Adipocyte (in vitro differentiated cells): ENCODE measurements at regions not wholly inside any gene's neighbourhood (a gene's known extent, or its start where the extent isn't known, plus 50 kb on each side); places are given as distances from the start of the nearest gene placed in this dataset.
"Not testable (repeated sequence)": the region's sequence is repeated elsewhere in the genome, so short reads cannot be mapped to it uniquely, and the experiment has no call there.

Experiments
- DNase-seq: peaks from one replicate; pipeline ENCODE4 v3.0.0-alpha.2; 2015; ENCODE audit warnings: low read depth
- H3K27me3 ChIP-seq: replicated peaks from 2 replicates; pipeline ENCODE4 v1.7.0; 2013; ENCODE audit warnings: mild to moderate bottlenecking, low read length, moderate library complexity; ENCODE audit not compliant: control insufficient read depth, insufficient read depth
- H3K36me3 ChIP-seq: 2 replicates; pipeline ENCODE4 v1.7.0; 2013; ENCODE audit warnings: low read length, mild to moderate bottlenecking, moderate library complexity; ENCODE audit not compliant: control insufficient read depth, insufficient read depth, severe bottlenecking
- H3K4me1 ChIP-seq: 2 replicates; pipeline ENCODE4 v1.7.0; 2013; ENCODE audit warnings: mild to moderate bottlenecking, low read length, moderate library complexity; ENCODE audit not compliant: control insufficient read depth, insufficient read depth
- H3K4me3 ChIP-seq: 2 replicates; pipeline ENCODE4 v1.7.0; 2013; ENCODE audit warnings: mild to moderate bottlenecking, low read length, moderate library complexity
- H3K9ac ChIP-seq: 2 replicates; pipeline ENCODE4 v1.7.0; 2013; ENCODE audit warnings: mild to moderate bottlenecking, low read length, moderate library complexity
- H3K9me3 ChIP-seq: 2 replicates; pipeline ENCODE4 v1.7.0; 2013; ENCODE audit warnings: mild to moderate bottlenecking, low read length, moderate library complexity; ENCODE audit not compliant: control insufficient read depth

DNA sequence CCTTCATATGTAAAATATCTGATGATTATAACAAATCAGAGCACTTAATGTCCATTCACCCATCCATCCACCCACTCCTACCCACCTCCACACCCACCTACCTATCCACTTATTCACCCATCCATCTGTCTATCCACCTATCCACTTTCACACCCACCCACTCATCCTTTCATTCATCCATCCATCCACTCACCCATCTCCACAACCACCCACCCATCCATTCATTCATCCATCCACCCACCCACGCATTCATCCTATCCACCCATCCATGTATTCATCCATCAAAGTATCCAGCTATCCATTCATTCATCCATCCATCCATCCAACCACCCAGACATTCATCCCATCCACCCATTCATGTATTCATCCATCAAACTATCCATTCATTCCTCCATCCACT is 466.1 kb downstream of the AJAP1 start:
- peaks cover 2% of the 10 kb centered on the region for H3K9me3 ChIP-seq
- DNase-seq = no peak
- no peak overlapping the region for H3K4me3 ChIP-seq
- H3K27me3 ChIP-seq = no peaks in the 10 kb centered on the region
- H3K9ac ChIP-seq = no peak overlapping the region
- no peaks in the 10 kb centered on the region for H3K4me1 ChIP-seq
- no peaks in the 10 kb centered on the region for H3K36me3 ChIP-seq

DNA sequence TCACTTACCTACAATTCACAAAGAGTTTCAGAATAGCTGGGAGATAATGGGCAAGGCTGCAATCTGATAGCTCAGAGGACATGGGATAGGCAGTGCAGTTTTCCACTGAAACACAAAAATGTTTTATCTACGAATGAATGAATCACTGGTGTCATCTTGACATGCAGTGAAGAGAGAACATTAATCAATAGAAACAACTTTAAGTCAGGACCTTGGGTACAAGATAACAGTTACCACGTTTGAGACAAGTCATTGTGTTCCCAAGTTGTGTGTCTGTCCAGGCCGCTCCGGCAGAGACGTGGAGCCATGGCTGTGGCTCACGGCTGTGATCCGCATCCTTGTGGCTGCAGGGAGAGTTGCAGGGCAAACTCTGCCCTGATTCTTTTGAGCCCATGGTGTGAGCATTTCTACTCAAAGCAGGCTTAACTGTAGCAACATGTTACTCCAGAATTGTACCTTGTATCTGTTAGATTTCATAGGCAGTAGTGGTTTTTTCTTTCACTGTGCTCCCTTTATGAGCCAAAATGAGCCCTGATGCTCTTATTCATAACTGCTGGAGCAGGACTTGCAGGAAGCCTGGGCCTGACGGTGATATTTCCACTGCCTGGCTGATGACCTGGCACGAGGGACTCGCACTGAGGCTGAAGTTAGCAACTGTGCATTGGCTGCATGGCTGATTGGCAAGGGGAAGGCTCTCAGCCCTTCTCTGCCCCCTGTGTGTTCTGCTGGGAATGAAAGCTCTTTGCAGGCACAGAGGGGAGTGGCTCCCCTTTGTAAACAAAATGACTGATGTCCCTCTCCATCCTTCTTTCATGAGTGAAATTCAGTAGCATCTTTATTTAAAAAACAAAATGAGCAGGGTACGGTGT is 465.2 kb downstream of the AJAP1 start:
- H3K9me3 ChIP-seq = peaks cover 2% of the 10 kb centered on the region
- H3K36me3 ChIP-seq = no peaks in the 10 kb centered on the region
- no peak overlapping the region for H3K4me3 ChIP-seq
- H3K4me1 ChIP-seq = no peaks in the 10 kb centered on the region
- no peak overlapping the region for H3K9ac ChIP-seq
- no peaks in the 10 kb centered on the region for H3K27me3 ChIP-seq
- no peak for DNase-seq

- not testable (repeated sequence) for H3K4me1 ChIP-seq, H3K9me3 ChIP-seq
These were observed 464.4 kb downstream of the AJAP1 start for GRCh38 chr1:5118771-5119170.

DNA sequence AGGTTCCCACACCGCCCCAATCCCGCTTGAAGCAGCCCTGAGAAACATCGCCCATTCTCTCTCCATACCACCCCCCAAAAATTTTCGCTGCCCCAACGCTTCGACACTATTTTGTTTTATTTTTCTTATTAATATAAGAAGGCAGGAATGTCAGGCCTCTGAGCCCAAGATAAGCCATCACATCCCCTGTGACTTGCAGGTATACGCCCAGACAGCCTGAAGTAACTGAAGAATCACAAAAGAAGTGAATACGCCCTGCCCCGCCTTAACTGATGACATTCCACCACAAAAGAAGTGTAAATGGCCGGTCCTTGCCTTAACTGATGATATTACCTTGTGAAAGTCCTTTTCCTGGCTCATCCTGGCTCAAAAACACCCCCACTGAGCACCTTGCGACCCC is 463.9 kb downstream of the AJAP1 start:
- H3K9me3 ChIP-seq, H3K36me3 ChIP-seq, H3K9ac ChIP-seq, H3K4me1 ChIP-seq, H3K27me3 ChIP-seq, DNase-seq, H3K4me3 ChIP-seq: not testable (repeated sequence)

More at GRCh38 chr1:5118771-5119170, 464.4 kb downstream of the AJAP1 start:
- not testable (repeated sequence) for H3K27me3 ChIP-seq, H3K4me3 ChIP-seq, H3K36me3 ChIP-seq, DNase-seq, H3K9ac ChIP-seq

DNA sequence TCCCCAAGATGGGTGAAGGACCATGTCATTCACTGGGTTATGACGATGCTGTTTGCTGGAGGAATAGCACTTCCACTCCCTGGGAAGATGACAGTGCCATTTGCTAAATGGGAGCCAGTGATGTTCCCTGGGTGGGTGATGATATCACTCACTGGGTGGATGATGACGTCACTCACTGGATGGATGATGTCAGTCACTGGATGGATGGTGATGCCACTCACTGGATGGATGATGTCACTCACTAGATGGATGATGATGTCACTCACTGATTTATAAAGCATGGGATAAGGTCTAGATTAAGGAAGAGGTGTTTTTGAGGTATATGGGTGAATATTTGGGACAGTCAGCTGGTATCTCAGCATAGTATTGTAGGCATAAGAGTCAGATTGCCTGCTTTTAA is 457.2 kb downstream of the AJAP1 start:
- H3K36me3 ChIP-seq = no peaks in the 10 kb centered on the region
- H3K4me3 ChIP-seq = no peak overlapping the region
- DNase-seq = no peak
- no peaks in the 10 kb centered on the region for H3K9me3 ChIP-seq
- no peaks in the 10 kb centered on the region for H3K27me3 ChIP-seq
- H3K4me1 ChIP-seq = no peaks in the 10 kb centered on the region
- no peak overlapping the region for H3K9ac ChIP-seq

DNA sequence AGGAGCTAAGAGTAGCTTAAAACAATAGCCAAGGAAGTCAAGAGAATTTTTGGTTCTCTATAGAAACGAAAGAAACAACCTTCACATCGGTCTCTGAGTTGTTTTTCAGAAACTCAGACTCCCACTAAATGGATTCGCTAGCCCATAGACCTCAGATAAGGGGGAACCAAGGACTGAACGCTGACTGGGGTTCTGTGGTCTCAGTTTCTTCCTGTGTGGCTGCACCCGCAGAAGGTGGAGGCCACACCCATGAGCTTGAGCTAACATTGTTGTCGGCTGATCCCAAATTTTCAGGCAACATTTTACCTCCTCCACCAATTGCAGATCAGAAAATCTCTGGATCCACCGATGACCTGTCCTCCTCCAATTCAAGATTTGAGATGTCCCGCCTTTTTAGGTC is 456.1 kb downstream of the AJAP1 start:
- DNase-seq = no peak
- Histone ChIP-seq H3K27me3 (no peaks in the 10 kb centered on the region), H3K36me3 (no peaks in the 10 kb centered on the region), H3K9me3 (no peaks in the 10 kb centered on the region), H3K9ac (no peak overlapping the region), H3K4me3 (no peak overlapping the region), H3K4me1 (no peaks in the 10 kb centered on the region)

DNA sequence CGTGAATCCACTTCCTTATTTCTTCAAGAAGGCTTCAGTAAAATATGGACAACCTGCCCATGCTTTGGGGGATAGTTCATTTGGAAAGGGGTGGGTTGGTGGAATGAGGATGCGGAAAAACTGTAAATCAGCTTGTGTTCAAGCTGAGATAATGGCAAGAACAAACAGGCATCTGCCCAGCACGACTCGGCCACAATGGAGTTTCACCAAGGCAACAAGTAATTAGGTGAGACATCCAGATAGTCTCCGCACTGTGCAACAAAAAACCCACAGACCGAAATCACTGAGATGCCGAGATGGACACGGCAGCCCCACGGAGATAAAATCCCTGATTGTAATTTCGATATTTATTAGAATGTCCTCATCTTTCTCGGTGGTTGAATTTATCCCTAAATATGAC is 455.2 kb downstream of the AJAP1 start:
- Histone ChIP-seq H3K9me3 (no peaks in the 10 kb centered on the region), H3K4me3 (no peak overlapping the region), H3K9ac (no peak overlapping the region), H3K4me1 (no peaks in the 10 kb centered on the region), H3K36me3 (no peaks in the 10 kb centered on the region), H3K27me3 (no peaks in the 10 kb centered on the region)
- DNase-seq = no peak

GRCh38 chr1:5108740-5109139 is 454.3 kb downstream of the AJAP1 start:
- Histone ChIP-seq H3K9ac (no peak overlapping the region), H3K4me3 (no peak overlapping the region), H3K4me1 (no peaks in the 10 kb centered on the region), H3K9me3 (no peaks in the 10 kb centered on the region), H3K27me3 (no peaks in the 10 kb centered on the region), H3K36me3 (no peaks in the 10 kb centered on the region)
- DNase-seq = no peak

DNA sequence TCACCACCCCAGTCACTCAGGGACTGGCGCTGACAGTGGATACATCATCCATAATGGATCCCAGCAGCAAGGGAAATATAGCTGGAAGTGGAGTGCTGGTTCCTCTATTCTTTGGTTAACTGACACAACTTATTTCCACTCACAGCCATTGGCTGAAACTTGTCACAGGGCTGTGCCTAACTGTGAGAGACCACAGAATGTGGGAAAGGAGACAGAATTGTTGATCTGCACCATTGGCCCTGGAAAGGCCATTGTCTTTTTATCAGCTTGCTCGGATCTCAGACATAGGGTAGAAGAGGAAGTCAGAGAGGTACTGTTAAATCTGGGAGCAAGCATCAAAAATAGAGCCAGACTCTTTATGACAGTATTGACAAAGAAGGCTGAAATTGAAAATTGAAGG is 451.3 kb downstream of the AJAP1 start:
- Histone ChIP-seq H3K9ac (no peak overlapping the region), H3K4me3 (no peak overlapping the region), H3K27me3 (no peaks in the 10 kb centered on the region), H3K4me1 (no peaks in the 10 kb centered on the region), H3K36me3 (no peaks in the 10 kb centered on the region), H3K9me3 (no peaks in the 10 kb centered on the region)
- no peak for DNase-seq

GRCh38 chr1:5099558-5099957 is 445.1 kb downstream of the AJAP1 start:
- H3K27me3 ChIP-seq = no peaks in the 10 kb centered on the region
- no peak overlapping the region for H3K4me3 ChIP-seq
- no peaks in the 10 kb centered on the region for H3K4me1 ChIP-seq
- no peak for DNase-seq
- no peak overlapping the region for H3K9ac ChIP-seq
- H3K9me3 ChIP-seq = peaks cover 11% of the 10 kb centered on the region
- H3K36me3 ChIP-seq = no peaks in the 10 kb centered on the region

DNA sequence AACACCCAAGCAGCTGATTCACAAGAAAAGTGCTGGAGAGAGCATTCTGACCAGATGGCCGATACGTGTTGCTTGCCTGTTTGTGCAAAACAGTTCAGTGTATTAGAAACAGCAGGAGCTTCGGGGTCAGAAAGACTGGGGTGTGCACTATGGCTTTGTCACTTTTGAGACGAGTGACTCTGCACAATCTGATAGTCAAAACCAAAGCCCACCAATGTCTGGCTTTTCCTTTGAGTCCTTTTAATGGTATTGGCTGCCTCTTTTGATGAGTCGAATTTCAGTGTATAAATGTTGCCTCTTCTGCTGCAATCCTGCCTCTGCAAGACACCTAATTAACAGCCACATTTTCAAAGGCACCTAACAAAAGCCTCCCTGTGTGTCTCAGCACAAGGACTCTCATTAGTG is 444.6 kb downstream of the AJAP1 start:
- no peaks in the 10 kb centered on the region for H3K4me1 ChIP-seq
- peaks cover 12% of the 10 kb centered on the region for H3K9me3 ChIP-seq
- no peak overlapping the region for H3K9ac ChIP-seq
- no peak overlapping the region for H3K4me3 ChIP-seq
- H3K36me3 ChIP-seq = no peaks in the 10 kb centered on the region
- H3K27me3 ChIP-seq = no peaks in the 10 kb centered on the region
- DNase-seq = no peak

GRCh38 chr1:5093042-5093441 is 438.6 kb downstream of the AJAP1 start:
- H3K4me1 ChIP-seq = no peaks in the 10 kb centered on the region
- no peak overlapping the region for H3K4me3 ChIP-seq
- H3K27me3 ChIP-seq = no peaks in the 10 kb centered on the region
- H3K9ac ChIP-seq = no peak overlapping the region
- peaks cover 32% of the 10 kb centered on the region for H3K9me3 ChIP-seq
- no peak for DNase-seq
- H3K36me3 ChIP-seq = no peaks in the 10 kb centered on the region
